GM06990 (cell line): ENCODE measurements at regions not wholly inside any gene's neighbourhood (a gene's known extent, or its start where the extent isn't known, plus 50 kb on each side); places are given as distances from the start of the nearest gene placed in this dataset.

ENCODE experiments used
- DNase-seq: peaks from one replicate; pipeline ENCODE4 v3.0.0-alpha.2; 2011; ENCODE audit not compliant: insufficient read length; ENCODE audit errors: extremely low read depth
- H3K27me3 ChIP-seq: replicated peaks from 2 replicates; pipeline ENCODE4 v1.6.0; 2011; ENCODE audit warnings: low read length; ENCODE audit not compliant: control insufficient read depth, insufficient read depth
- H3K36me3 ChIP-seq: 2 replicates; pipeline ENCODE4 v1.5.1; 2011; ENCODE audit warnings: low read length; ENCODE audit not compliant: control insufficient read depth, insufficient read depth
- H3K4me3 ChIP-seq: replicated peaks from 2 replicates; pipeline ENCODE4 v1.5.1; 2011; ENCODE audit warnings: low read depth, mild to moderate bottlenecking, control low read depth, low read length
- TF ChIP-seq, protein P1 (sequence below): IDR thresholded peaks from 2 replicates; pipeline ENCODE4 v1.5.1; 2011; ENCODE audit warnings: low read length, control low read depth, mild to moderate bottlenecking, inconsistent platforms; ENCODE audit not compliant: insufficient read depth, poor library complexity, severe bottlenecking

GRCh38 chr10:78372806-78373205, 339.1 kb downstream of the RPS24 start:
- TF ChIP-seq, protein P1, sequence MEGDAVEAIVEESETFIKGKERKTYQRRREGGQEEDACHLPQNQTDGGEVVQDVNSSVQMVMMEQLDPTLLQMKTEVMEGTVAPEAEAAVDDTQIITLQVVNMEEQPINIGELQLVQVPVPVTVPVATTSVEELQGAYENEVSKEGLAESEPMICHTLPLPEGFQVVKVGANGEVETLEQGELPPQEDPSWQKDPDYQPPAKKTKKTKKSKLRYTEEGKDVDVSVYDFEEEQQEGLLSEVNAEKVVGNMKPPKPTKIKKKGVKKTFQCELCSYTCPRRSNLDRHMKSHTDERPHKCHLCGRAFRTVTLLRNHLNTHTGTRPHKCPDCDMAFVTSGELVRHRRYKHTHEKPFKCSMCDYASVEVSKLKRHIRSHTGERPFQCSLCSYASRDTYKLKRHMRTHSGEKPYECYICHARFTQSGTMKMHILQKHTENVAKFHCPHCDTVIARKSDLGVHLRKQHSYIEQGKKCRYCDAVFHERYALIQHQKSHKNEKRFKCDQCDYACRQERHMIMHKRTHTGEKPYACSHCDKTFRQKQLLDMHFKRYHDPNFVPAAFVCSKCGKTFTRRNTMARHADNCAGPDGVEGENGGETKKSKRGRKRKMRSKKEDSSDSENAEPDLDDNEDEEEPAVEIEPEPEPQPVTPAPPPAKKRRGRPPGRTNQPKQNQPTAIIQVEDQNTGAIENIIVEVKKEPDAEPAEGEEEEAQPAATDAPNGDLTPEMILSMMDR: no peak
- H3K27me3 ChIP-seq: peaks cover 3% of the 10 kb centered on the region

DNA sequence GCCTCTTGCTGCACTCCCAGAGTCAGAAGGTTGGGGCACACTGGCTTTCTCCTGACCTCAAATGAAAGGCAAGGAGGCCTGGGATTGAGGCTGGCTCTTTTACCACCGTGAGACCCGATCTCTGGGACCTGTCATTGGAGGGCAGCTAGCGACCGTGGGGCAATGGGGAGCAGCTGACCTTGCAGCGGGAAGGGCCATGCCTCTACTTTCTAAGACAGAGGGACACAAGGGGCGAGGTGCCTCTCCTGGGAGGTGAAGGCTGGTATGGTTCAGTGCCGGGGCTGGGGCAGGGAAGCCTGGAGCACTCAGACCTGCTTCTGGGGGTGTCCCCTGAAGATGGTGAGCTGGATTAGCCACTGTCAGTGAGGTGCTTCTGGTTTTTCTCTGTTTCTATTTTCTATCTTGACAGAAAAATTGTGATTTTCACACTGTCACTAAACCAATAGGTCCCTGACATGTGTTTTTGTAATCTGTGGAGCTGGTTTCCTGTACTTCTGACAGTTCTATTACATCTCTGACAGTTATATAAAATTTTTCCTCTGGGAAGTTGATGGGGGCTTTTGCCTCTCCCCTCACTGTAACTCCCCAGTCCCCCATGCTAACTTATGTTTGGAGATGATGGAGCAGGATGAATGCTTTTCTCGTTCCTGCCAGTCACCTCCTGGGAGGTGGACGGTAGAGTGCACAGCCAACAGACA, 340.8 kb downstream of the RPS24 start:
- H3K27me3 ChIP-seq: no peaks in the 10 kb centered on the region; the same call in none of the 2 replicates
- H3K36me3 ChIP-seq: no peaks in the 10 kb centered on the region
- TF ChIP-seq, protein P1: no peak
- H3K4me3 ChIP-seq: no peak overlapping the region
- no peak for DNase-seq

More at GRCh38 chr10:78372806-78373205, 339.1 kb downstream of the RPS24 start:
- Histone ChIP-seq H3K4me3 (no peak overlapping the region), H3K36me3 (no peaks in the 10 kb centered on the region)
- DNase-seq: no peak

DNA sequence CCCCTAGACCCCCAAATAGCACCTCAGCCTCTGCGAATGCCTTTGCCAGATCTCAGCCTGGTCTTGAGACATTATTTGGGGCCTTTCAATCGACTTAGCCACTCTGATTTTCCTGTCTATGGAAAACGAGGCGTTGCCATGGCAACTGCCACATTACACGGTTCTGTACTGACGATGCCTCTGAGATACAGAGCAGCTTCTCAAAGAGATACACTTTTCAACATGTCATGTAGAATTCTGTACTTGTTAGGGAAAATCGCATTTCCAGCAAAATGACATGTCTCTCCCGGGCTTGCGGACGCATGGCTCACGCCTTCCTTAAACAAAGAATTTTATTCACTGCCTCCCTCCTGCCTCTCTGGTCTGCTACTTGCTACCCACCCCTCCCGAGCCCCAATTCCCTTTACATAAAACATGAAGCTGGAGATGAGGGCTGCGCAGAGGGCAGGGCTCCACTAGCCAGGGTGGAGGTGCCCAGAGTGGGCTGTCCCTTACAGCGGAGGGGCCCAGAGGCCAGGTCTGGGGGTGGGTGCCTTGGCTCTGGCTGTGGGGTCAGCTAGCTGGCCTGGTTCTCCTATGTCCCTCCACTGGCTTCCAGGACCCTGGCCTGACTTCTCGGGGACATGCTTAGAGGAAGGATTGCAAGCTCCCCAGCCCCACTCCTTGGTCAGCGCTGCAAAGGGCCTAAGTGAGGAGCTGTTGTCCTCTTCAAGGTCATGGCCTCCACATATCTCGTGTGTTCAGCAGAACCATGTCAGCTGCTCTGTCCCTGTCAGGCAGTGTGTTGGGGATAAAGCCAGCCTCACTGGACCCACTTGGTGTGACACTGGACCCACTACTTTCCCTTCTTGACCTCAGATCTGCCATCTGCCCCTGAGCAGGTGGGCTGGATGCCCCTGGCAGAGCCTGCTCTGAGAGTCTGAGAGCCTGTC, 342.5 kb downstream of the RPS24 start:
- H3K4me3 ChIP-seq: no peak overlapping the region
- no peaks in the 10 kb centered on the region; the same call in none of the 2 replicates for H3K27me3 ChIP-seq
- no peaks in the 10 kb centered on the region for H3K36me3 ChIP-seq
- DNase-seq: no peak
- TF ChIP-seq, protein P1: no peak

GRCh38 chr10:78377356-78377755, 343.7 kb downstream of the RPS24 start:
- TF ChIP-seq, protein P1: no peak
- Histone ChIP-seq H3K27me3 (no peaks in the 10 kb centered on the region; the same call in none of the 2 replicates), H3K4me3 (no peak overlapping the region), H3K36me3 (no peaks in the 10 kb centered on the region)
- no peak for DNase-seq

DNA sequence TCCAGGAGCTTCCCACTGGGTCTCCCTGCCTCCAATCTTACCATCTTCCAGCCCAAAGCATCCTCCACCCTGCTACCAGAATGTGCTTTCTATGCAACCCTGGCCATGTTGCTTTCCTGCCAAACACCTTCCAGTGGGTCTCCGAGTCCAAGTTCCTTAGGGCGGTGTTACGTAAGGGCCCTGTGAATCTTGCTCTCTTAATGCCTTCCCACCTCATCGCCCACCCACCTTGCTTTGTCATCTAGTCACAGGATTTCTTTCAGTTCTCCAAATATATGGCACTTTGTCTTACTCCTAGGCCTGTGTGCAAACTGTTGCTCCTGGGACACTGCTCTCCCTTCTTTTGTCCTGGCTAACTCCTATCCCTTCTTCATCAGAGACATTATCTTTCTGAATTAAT, 344.5 kb downstream of the RPS24 start:
- Histone ChIP-seq H3K27me3 (no peaks in the 10 kb centered on the region; the same call in none of the 2 replicates), H3K4me3 (no peak overlapping the region), H3K36me3 (no peaks in the 10 kb centered on the region)
- DNase-seq: no peak
- TF ChIP-seq, protein P1: no peak
